Hepatocyte (in vitro differentiated cells): ENCODE measurements at regions not wholly inside any gene's neighbourhood (a gene's known extent, or its start where the extent isn't known, plus 50 kb on each side); places are given as distances from the start of the nearest gene placed in this dataset.

Experiments
- EZH2phosphoT487 ChIP-seq: fragments of 200-600 bp; sonication (generic); IDR thresholded peaks from one replicate; pipeline ENCODE4 v1.6.1; 2018; ENCODE audit warnings: antibody characterized with exemption, mild to moderate bottlenecking, low read depth, moderate library complexity; ENCODE audit not compliant: unreplicated experiment, severe bottlenecking
- TF ChIP-seq, protein P1 (sequence below): fragments of 200-600 bp; sonication (generic); IDR thresholded peaks from 2 replicates; pipeline ENCODE4 v1.5.1; 2016; ENCODE audit warnings: antibody characterized with exemption, mild to moderate bottlenecking; ENCODE audit not compliant: poor library complexity

DNA sequence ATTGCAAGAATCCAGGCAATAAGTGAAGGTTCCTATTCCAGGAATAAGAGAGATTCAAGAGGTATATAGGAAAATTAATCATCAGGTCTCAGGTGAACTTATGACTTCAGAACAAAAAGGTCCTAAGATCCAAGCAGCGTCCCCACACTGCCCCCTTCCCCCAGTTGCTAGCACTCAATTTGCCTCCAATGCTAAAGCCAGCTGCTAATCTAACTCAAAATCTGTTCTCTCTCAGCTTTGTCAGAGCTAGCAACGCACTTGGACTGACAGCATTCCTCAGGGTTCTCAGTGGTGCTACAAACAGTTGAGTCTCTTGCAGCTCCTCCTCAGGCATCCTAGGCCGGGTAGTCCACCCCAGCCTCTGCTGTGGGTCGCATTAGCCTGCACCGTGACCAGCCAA, 148.3 kb downstream of the RFX6 start:
- TF ChIP-seq, protein P1, sequence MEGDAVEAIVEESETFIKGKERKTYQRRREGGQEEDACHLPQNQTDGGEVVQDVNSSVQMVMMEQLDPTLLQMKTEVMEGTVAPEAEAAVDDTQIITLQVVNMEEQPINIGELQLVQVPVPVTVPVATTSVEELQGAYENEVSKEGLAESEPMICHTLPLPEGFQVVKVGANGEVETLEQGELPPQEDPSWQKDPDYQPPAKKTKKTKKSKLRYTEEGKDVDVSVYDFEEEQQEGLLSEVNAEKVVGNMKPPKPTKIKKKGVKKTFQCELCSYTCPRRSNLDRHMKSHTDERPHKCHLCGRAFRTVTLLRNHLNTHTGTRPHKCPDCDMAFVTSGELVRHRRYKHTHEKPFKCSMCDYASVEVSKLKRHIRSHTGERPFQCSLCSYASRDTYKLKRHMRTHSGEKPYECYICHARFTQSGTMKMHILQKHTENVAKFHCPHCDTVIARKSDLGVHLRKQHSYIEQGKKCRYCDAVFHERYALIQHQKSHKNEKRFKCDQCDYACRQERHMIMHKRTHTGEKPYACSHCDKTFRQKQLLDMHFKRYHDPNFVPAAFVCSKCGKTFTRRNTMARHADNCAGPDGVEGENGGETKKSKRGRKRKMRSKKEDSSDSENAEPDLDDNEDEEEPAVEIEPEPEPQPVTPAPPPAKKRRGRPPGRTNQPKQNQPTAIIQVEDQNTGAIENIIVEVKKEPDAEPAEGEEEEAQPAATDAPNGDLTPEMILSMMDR = no peak
- no peak for TF ChIP-seq EZH2phosphoT487
